ENCODE measurements at regions not wholly inside any gene's neighbourhood (a gene's known extent, or its start where the extent isn't known, plus 50 kb on each side); places are given as distances from the start of the nearest gene placed in this dataset.
"Not testable (repeated sequence)": the region's sequence is repeated elsewhere in the genome, so short reads cannot be mapped to it uniquely, and the experiment has no call there.

DNA sequence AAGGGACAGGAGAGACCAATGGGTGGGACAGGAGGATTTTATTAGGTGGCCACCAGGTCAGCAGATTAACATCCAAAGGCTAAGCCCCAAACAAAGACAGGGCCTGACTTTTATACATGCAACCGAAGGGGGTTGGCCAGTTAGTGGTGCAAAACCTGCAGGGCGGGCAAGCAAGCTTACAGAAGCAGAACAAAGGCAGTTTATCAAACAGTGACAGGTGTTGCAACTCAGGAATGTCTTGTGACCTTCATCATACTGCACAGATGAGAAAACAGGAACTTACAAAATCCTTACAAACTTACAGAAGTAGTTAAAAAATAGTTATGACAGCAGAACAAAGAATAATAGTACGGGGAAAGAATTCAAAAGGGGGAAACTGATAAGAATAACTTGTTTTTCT lies 708.1 kb downstream of the GLUD2 start:
- no peaks in the 10 kb centered on the region for H3K79me2 ChIP-seq (ENCODE audit: insufficient read depth, low read length)
- no peaks in the 10 kb centered on the region for H3K4me1 ChIP-seq (ENCODE audit: insufficient read depth, low read length)
- no peak overlapping the region for H3K9ac ChIP-seq (ENCODE audit: low read depth, low read length)
- no peaks in the 10 kb centered on the region for H4K20me1 ChIP-seq (ENCODE audit: insufficient read depth, low read length)
- DNase-seq: no peak
- H3K27me3 ChIP-seq (ENCODE audit: insufficient read depth, low read length, poor library complexity): no peaks in the 10 kb centered on the region
- no peak overlapping the region for H3K4me2 ChIP-seq (ENCODE audit: insufficient read depth, low read length)
- no peak overlapping the region for H3K4me3 ChIP-seq (ENCODE audit: low read depth in 1 of 2, low read length in 2 of 2)
- H3K36me3 ChIP-seq (ENCODE audit: insufficient read depth, low read length): no peaks in the 10 kb centered on the region
- no peak overlapping the region for H3K27ac ChIP-seq (ENCODE audit: low read length)
- no peak overlapping the region for H2AFZ ChIP-seq (ENCODE audit: low read depth, low read length)
- TF ChIP-seq, protein P1, sequence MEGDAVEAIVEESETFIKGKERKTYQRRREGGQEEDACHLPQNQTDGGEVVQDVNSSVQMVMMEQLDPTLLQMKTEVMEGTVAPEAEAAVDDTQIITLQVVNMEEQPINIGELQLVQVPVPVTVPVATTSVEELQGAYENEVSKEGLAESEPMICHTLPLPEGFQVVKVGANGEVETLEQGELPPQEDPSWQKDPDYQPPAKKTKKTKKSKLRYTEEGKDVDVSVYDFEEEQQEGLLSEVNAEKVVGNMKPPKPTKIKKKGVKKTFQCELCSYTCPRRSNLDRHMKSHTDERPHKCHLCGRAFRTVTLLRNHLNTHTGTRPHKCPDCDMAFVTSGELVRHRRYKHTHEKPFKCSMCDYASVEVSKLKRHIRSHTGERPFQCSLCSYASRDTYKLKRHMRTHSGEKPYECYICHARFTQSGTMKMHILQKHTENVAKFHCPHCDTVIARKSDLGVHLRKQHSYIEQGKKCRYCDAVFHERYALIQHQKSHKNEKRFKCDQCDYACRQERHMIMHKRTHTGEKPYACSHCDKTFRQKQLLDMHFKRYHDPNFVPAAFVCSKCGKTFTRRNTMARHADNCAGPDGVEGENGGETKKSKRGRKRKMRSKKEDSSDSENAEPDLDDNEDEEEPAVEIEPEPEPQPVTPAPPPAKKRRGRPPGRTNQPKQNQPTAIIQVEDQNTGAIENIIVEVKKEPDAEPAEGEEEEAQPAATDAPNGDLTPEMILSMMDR (IDR thresholded peaks at IDR 0.05; ENCODE audit: borderline replicate concordance, extremely low read depth, low read length, poor library complexity, severe bottlenecking): no peak
- ATAC-seq (ENCODE audit: insufficient read depth, low read depth): no peak
- H3K9me3 ChIP-seq (ENCODE audit: insufficient read depth, low read length, severe bottlenecking): no peaks in the 10 kb centered on the region

DNA sequence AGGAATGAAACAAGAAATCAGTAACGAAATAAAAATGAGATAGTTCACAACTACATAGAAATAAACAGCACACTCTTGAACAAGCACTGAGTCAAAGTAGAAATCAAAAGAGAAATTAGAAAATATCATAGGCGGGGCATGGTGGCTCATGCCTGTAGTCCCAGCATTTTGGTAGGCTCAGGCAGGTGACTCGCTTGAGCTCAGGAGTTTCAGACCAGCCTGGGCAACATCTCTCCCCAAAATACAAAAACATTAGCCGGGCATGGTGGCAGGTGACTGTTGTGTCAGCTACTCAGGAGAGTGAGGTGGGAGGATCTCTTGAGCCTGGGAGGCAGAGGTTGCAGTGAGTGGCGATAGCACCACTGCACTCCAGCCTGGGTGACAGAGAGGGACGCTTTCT lies 714.4 kb downstream of the GLUD2 start:
- Histone ChIP-seq H3K36me3 (ENCODE audit: insufficient read depth, low read length) (no peaks in the 10 kb centered on the region), H3K27ac (ENCODE audit: low read length) (no peak overlapping the region), H3K9ac (ENCODE audit: low read depth, low read length) (no peak overlapping the region), H3K4me3 (ENCODE audit: low read depth in 1 of 2, low read length in 2 of 2) (no peak overlapping the region), H3K9me3 (ENCODE audit: insufficient read depth, low read length, severe bottlenecking) (no peaks in the 10 kb centered on the region), H4K20me1 (ENCODE audit: insufficient read depth, low read length) (no peaks in the 10 kb centered on the region), H3K4me2 (ENCODE audit: insufficient read depth, low read length) (no peak overlapping the region), H3K79me2 (ENCODE audit: insufficient read depth, low read length) (no peaks in the 10 kb centered on the region), H3K4me1 (ENCODE audit: insufficient read depth, low read length) (no peaks in the 10 kb centered on the region), H3K27me3 (ENCODE audit: insufficient read depth, low read length, poor library complexity) (no peaks in the 10 kb centered on the region), H2AFZ (ENCODE audit: low read depth, low read length) (no peak overlapping the region)
- TF ChIP-seq, protein P1 (IDR thresholded peaks at IDR 0.05; ENCODE audit: borderline replicate concordance, extremely low read depth, low read length, poor library complexity, severe bottlenecking): no peak
- no peak for TF ChIP-seq EZH2 (IDR thresholded peaks at IDR 0.05; ENCODE audit: borderline replicate concordance, low read depth, low read length, severe bottlenecking)
- DNase-seq (no peak), ATAC-seq (ENCODE audit: insufficient read depth, low read depth) (no peak)

DNA sequence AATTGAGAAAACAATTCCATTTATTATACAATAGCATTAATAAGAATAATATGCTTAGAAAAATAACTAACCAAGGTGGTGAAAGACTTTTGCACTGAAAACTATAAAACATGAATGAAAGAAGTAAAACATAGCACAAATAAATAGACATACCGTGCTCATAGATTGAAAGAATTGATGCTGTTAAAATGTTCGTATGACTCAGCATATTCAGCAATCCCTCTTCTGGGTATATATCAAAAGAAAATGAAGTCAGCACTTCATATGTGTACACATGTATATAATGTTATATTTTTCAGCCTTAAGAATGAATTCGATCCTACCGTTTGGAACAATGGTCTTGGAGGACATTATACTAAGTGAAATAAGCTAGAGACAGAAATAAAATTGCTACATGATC lies 716.3 kb downstream of the GLUD2 start:
- Histone ChIP-seq H3K4me2 (ENCODE audit: insufficient read depth, low read length) (no peak overlapping the region), H3K27me3 (ENCODE audit: insufficient read depth, low read length, poor library complexity) (no peaks in the 10 kb centered on the region), H3K27ac (ENCODE audit: low read length) (no peak overlapping the region), H2AFZ (ENCODE audit: low read depth, low read length) (no peak overlapping the region), H3K4me1 (ENCODE audit: insufficient read depth, low read length) (no peaks in the 10 kb centered on the region), H3K4me3 (ENCODE audit: low read depth in 1 of 2, low read length in 2 of 2) (no peak overlapping the region), H3K9ac (ENCODE audit: low read depth, low read length) (no peak overlapping the region), H3K36me3 (ENCODE audit: insufficient read depth, low read length) (no peaks in the 10 kb centered on the region), H4K20me1 (ENCODE audit: insufficient read depth, low read length) (no peaks in the 10 kb centered on the region), H3K9me3 (ENCODE audit: insufficient read depth, low read length, severe bottlenecking) (no peaks in the 10 kb centered on the region), H3K79me2 (ENCODE audit: insufficient read depth, low read length) (no peaks in the 10 kb centered on the region)
- ATAC-seq (ENCODE audit: insufficient read depth, low read depth) (no peak), DNase-seq (no peak)
- TF ChIP-seq, protein P1 (IDR thresholded peaks at IDR 0.05; ENCODE audit: borderline replicate concordance, extremely low read depth, low read length, poor library complexity, severe bottlenecking): no peak
- no peak for TF ChIP-seq EZH2 (IDR thresholded peaks at IDR 0.05; ENCODE audit: borderline replicate concordance, low read depth, low read length, severe bottlenecking)

DNA sequence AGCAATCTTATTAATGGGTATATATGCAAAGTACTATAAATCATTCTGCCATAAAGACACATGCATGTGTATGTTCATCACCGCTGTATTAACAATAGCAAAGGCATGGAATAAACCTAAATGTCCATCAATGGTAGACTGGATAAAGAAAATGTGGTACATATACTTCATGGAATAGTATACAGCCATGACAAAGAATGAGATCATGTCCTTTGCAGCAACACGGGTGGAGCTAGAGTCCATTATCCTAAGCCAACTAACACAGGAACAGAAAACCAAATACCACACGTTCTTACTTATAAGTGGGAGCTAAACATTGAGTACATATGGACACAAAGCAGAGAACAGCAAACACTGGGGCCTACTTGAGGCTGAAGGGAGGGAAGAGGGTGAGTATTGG lies 720.8 kb downstream of the GLUD2 start:
- not testable (repeated sequence) for H3K9me3 ChIP-seq (ENCODE audit: insufficient read depth, low read length, severe bottlenecking); H4K20me1 ChIP-seq (ENCODE audit: insufficient read depth, low read length); H3K4me2 ChIP-seq (ENCODE audit: insufficient read depth, low read length); H3K27me3 ChIP-seq (ENCODE audit: insufficient read depth, low read length, poor library complexity); H3K27ac ChIP-seq (ENCODE audit: low read length); H3K4me1 ChIP-seq (ENCODE audit: insufficient read depth, low read length); H3K9ac ChIP-seq (ENCODE audit: low read depth, low read length); H3K36me3 ChIP-seq (ENCODE audit: insufficient read depth, low read length); DNase-seq; ATAC-seq (ENCODE audit: insufficient read depth, low read depth); H2AFZ ChIP-seq (ENCODE audit: low read depth, low read length); H3K79me2 ChIP-seq (ENCODE audit: insufficient read depth, low read length); H3K4me3 ChIP-seq (ENCODE audit: low read depth in 1 of 2, low read length in 2 of 2)

Measured in DND-41 (cell line).